H54 (cell line): ENCODE measurements at regions not wholly inside any gene's neighbourhood (a gene's known extent, or its start where the extent isn't known, plus 50 kb on each side); places are given as distances from the start of the nearest gene placed in this dataset.
"Not testable (repeated sequence)": the region's sequence is repeated elsewhere in the genome, so short reads cannot be mapped to it uniquely, and the experiment has no call there.

Experiments
- DNase-seq: peaks from one replicate; pipeline ENCODE4 v3.0.0; 2011; ENCODE audit warnings: low spot score, mixed read lengths; ENCODE audit not compliant: insufficient read length
- FAIRE-seq: peaks from 3 replicates; lab custom pipeline; 2011; peaks lifted over from hg19 to GRCh38; lab: Jason Lieb, UNC
- POLR2A ChIP-seq: IDR thresholded peaks from 2 replicates; pipeline ENCODE4 v1.6.1; 2011; ENCODE audit warnings: low read depth, mild to moderate bottlenecking, low read length

DNA sequence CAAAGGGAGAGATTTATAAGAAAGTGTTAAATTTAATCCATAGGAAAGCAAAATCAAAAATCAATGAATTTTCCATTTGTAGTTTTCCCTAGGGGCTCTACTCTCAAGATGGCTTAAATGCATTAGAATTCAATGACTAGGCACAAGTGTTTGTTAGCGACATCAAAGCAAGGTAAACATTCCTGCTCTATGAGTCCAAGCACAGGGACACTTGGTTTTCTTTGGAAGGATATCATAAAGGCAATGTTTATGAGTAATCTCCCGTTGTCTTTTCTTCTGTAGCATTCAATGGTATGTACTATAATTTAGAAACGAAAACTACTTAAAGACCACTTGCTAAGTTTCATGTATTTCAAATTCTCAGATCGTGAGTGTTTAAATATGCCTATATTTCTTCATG is 54.8 kb upstream of the ZNF717 start:
- not testable (repeated sequence) for DNase-seq, FAIRE-seq

DNA sequence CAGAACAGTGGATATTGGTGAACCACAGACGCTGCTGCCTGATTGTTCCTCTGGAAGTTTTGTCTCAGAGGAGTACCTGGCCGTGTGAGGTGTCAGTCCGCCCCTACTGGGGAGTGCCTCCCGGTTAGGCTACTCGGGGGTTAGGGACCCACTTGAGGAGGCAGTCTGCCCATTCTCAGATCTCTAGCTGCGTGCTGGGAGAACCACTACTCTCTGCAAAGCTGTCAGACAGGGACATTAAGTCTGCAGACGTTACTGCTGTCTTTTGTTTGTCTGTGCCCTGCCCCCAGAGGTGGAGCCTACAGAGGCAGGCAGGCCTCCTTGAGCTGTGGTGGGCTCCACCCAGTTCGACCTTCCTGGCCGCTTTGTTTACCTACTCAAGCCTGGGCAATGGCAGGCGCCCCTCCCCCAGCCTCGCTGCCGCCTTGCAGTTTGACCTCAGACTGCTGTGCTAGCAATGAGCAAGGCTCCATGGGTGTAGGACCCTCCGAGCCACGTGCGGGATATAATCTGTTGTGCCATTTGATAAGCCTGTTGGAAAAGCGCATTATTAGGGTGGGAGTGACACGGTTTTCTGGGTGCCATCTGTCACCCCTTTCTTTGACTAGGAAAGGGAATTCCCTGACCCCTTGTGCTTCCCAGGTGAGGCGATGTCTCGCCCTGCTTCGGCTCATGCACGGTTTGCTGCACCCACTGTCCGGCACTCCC is 65.1 kb upstream of the ZNF717 start:
- not testable (repeated sequence) for FAIRE-seq, DNase-seq

DNA sequence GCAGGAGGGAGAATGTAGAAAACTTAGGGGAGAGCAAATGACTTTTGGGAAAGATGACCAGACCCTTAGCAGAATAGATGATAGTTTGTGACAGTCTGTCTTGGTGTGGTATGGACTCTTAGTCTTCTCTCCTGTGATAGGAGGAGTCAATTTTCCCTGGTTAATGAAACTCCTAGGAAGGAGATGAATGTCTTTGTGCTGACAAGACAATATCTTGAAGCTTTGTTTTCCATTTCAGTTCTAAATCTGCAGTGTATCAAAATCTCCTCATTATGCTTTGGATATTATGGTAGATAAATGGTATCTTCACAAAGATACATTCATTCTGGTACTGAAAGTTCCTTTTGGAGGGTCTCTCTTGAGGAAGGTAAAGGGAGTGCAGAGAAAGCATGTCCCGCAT is 77.8 kb upstream of the ZNF717 start:
- FAIRE-seq (no peak), DNase-seq (no peak)
- TF ChIP-seq POLR2A = no peak

DNA sequence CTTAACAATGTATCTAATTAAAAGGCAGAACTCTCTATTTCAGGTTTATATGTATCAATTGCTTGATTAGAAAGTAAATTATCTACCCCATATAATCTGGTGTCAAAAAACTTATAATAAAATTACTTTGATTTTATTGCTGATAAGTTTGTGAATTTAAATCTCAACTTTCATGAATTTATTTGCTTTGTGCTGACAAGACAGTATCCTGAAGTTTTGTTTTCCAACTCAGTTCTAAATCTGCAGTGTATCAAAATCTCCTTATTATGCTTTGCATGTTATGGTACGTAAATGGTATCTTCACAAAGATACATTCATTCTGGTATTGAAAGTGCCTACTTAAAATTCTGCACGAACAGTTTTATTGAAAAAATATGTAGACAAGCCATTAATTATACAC is 78.5 kb upstream of the ZNF717 start:
- FAIRE-seq (no peak), DNase-seq (no peak)
- no peak for TF ChIP-seq POLR2A

DNA sequence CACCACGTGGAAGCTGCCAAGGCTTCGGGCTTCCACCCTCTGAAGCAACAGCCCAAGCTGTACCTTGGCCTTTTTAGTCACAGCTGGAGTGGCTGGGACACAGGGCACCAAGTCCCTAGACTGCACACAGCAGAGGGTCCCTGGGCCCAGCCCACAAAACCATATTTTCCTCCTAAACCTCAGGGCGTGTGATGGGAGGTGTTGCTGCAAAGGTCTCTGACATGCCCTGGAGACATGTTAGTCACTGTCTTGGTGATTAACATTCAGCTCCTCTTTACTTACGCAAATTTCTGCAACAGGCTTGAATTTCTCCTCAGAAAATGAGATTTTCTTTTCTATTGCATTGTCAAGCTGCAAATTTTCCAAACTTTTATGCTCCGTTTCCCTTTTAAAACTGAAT is 98.4 kb upstream of the ZNF717 start:
- not testable (repeated sequence) for DNase-seq, FAIRE-seq

DNA sequence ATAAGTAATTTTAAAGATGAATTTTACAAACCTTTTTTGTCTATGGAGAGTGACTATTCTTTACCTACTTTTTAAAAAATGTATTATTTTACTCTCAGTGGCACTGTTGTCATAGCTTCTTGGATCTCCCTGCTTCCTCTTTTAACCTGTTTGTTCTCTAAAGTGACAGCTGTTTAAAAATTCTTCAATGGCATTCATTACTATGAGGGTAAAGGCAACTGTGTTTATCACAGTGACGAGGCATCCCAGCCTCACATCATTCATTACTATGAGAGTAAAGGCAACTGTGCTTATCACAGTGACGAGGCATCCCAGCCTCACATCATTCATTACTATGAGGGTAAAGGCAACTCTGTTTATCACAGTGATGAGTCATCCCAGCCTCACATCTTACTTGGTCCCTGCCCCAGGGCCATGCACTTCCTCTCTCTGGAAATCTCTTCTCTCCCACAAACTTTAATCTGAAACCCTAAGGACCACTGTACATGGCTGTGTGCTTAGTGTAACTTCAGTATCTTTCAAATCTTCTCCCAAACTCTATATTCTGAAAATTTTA is 101.7 kb upstream of the ZNF717 start:
- DNase-seq (no peak), FAIRE-seq (no peak)
- no peak for TF ChIP-seq POLR2A

DNA sequence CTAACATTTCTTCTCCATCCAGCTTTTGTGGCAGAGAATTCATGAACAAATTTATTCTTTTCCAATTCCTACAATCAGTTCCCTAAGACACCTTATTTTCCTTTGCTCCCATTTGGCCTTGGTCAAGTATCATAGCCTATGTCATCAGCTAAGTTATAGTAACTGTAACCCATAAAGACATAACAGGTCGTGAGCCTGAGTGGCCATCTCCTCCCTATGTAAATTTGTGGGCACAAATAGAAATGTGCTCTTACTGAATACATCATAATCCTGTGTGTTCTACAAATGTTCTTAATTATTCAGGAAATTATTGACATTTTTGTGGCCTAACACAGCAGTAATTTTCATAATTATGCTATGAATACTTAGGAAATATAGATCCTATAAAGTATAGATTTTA is 108.9 kb upstream of the ZNF717 start:
- DNase-seq (no peak), FAIRE-seq (no peak)
- no peak for TF ChIP-seq POLR2A

DNA sequence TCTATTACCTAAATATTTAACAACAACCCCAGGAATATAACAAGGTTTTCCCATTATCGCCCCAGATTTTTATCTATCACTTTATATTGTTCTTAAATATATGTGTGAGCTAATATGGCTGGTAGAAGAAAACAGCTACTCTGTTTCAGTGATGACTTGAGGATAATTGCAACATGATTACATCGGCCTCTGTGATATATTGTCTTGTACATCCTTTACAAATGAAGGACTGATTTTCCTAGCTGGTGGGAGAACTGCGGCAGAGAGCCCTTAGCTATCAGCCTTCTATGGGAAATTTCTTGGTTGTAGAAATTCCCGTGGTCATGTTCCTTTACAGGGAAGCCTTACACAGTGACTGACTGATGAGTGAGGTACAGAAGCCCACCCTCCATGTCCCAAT is 110.9 kb upstream of the ZNF717 start:
- TF ChIP-seq POLR2A = no peak
- DNase-seq = no peak
- FAIRE-seq = no peak

DNA sequence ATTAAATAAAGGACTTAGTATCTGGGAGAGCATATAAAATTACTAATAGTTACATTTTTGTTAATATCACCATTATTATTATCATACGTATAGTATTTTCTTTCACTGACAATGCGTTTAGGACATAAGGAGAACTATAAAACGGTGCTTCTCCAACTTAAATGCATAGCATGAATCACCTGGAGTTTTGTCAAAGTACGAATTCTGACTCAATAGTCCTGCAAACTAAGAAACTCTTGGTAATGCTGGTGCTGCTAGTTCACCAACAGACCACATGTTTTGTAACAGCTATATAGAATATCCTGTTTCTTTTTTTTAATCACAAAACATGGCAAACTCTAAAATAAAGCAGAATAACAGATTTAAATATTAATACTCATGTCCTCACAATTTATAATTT is 116.1 kb upstream of the ZNF717 start:
- not testable (repeated sequence) for FAIRE-seq, DNase-seq

DNA sequence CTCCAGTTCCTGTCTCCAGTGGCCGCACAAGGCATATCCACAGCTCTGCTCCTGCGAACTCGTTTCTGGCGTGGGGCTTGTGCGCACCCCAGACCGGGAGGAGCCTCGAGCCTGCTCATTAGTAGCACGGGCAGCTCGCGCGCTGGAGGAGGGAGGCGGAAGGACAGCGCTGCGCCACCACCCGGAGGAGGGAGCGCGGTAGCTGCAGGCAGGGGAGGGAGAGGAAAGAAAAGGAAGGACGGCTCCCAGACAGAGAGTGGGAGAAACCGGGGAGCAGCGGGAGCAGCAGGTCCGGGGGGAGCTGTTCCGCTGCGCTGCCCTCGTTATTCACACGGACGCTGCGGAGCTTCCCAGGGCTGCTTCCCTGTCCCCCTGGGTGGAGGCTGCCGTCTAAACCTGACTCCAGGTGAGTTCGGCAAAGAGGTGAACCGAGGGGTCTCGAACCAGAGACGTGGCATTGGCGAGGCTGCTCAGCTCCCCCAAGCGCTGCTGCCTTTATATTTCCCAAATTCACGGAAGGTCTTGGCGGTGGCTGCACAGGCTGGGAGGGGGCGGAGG is 121.3 kb upstream of the ZNF717 start:
- no peak for TF ChIP-seq POLR2A
- DNase-seq (no peak), FAIRE-seq (no peak)

DNA sequence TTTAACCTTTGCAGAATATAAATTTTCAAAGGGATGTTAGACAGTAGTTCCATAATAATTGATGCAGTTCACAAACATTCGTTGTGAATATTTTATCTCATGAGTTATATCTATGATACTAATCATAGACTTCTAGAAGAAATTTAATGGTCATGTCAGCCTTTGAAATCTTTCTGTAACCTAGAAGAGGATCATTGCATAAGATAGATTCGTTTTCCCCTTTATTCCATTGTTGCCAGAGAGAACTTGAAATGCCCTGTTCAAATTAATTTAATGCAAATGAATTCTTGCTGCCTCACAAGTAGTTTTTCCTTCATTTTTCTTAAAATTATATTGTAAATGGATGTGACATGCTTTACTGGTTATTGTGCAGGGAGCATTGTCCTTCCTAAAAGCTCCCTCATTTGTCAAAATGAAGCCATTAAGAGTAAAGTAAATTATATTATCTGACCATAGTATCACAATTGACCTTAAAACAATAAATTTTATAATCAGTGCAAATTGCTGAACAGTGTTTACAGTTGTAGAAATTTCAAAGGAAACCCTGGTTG is 128.5 kb upstream of the ZNF717 start:
- FAIRE-seq = no peak
- TF ChIP-seq POLR2A = no peak
- no peak for DNase-seq

DNA sequence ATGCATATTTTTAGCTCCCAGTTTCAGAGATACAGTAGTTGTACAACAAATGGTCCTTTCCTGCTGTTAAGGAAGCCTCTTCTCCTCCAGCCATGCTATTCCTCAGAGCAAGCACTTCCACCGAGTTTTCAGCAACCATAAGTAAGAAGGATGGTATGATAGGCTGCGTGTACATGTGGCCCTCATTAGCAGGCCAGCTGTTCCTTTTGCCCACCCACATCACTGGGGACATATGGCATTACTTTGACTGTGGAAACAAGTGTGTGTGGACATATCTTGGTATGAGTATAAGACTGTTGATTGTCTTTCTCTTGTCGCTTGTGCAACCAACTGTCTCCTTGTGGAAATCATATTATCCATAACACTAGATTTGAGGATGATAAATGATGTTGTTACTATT is 129.4 kb upstream of the ZNF717 start:
- FAIRE-seq, DNase-seq: not testable (repeated sequence)

DNA sequence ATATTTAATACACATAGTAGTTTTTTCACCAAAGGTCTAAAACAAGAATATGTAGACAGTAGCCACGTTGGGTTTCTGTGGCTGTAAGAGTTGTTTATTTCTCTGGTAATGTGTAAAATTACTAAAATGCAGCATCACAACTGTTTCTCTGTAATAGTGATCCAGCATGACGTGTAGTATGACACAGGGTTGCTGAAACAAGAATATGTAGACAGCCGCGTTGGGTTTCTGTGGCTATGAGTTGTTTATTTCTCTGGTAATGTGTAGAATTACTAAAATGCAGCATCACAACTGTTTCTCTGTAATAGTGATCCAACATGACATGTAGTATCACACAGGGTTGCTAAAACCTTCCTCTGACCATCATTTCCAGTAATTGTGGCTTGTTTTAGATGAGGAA is 153.6 kb upstream of the ZNF717 start:
- TF ChIP-seq POLR2A = no peak
- DNase-seq (no peak), FAIRE-seq (no peak)

DNA sequence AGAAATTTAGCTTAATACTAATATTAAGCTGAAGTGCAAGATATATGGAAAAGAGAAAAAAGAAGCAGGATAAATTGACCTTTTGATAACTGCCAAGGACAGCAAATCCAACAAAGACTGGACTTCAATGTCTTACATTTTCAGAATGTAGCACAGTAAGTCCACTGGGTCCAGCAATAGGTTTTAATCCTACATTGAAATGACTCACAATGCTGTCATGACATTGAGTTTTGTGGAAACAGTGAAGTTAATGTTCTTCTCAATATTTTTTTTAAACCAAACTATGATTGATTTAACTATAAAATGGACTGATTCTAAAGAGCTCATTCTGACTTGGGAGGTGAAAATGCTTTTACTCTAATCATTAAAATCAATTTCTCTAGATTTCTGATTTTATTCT is 166.6 kb upstream of the ZNF717 start:
- no peak for DNase-seq
- no peak for FAIRE-seq
- no peak for TF ChIP-seq POLR2A

DNA sequence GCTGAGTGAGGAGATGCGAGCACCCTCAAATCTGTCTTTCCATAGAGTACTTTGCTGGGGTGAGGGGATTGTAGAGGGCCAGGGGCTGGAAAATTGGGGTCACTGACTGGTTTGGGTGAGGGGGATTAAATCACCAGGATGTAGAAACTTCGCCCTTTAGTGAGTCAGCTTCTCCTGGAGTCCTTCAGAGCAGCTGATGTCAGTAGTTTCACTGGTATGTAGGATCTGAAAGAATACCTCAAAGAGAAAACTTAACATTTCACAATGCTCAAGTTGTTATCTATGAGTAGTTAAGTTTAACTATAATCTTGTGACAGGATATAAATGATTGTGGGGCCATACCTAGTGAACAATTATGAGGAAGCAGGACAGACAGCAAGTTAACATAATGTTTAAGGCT is 174.7 kb upstream of the ZNF717 start:
- FAIRE-seq, DNase-seq: not testable (repeated sequence)

DNA sequence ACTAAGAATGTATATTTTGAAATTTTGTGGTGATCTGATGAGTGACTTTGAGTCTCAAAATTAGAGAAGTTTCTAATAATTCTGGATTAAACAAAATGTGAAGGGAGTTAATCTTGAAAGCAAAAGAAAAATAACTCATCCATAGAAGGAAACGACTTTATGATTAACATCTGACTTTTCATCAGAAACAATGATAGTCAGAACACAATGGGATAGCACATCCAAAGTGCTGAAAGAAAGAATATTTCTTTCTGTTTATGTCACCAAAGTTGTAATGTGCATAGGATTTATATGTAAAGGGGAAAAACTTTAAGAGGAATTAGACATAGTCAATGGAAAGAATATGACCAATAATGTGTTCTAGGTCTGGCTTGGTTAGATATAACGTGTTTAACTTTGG is 176.7 kb upstream of the ZNF717 start:
- DNase-seq, FAIRE-seq: not testable (repeated sequence)
